ENCODE measurements at regions not wholly inside any gene's neighbourhood (a gene's known extent, or its start where the extent isn't known, plus 50 kb on each side); places are given as distances from the start of the nearest gene placed in this dataset.

GRCh38 chr2:120991441-120991840, 255.8 kb downstream of the GLI2 start:
- DNase-seq = no peak

- DNase-seq = no peak
Measured at GRCh38 chr2:120992791-120993555, 257.3 kb downstream of the GLI2 start.

DNA sequence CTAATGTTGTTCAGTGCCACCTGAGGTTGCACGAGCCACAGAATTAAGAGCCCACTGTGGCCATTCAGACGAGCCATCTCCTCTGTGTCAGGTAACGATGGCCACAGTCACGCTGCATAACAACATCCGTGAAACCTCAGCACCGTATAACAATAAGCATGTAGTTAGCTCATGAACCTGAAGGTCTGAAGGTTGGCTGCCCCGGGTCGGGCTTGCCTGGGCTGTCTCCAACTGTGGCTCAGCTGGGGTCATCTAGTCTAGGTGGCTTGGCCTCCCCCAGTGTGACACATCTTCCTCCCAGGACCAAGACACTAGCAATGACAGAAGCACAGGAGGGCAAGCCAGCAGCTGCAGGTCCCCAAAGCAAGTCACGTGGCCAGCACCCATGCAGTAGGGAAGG, 258.0 kb downstream of the GLI2 start:
- DNase-seq = no peak

DNA sequence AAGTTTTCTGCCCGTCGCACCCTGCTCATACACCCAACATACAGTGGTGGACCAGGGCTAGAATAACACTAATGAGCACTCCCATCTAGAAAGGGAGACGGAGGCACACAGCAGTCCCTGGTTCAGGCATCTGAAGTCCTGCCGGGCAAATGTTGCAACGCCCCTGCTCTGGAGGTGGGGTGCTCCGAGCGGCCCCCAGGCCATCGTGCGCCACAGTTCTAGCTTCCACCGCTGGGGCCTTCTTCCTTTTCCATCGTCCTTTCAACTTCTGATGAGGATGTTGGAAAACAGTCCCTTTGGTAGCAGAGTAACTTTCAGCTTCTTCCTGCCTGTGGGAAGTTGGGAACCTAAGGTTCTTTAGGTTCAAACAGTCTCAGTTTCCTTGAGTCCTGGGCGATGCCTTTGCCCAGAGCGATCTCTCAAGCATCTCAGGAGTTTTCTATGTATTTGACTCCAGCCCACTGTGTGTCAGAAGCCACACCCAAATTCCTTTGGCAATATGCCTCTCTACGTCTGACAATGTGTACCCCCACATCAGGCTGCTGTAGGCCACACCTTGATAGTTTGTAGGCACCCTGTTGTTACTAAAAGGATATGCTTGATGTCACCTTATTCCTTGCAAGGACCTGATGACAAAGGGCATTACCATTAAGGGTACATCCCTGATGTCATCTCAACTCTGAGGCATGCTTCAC, 258.8 kb downstream of the GLI2 start:
- no peak for DNase-seq

GRCh38 chr2:120995152-120995551, 259.5 kb downstream of the GLI2 start:
- no peak for DNase-seq

- no peak for DNase-seq
Measured at GRCh38 chr2:120995656-120996190, 260.1 kb downstream of the GLI2 start.

DNA sequence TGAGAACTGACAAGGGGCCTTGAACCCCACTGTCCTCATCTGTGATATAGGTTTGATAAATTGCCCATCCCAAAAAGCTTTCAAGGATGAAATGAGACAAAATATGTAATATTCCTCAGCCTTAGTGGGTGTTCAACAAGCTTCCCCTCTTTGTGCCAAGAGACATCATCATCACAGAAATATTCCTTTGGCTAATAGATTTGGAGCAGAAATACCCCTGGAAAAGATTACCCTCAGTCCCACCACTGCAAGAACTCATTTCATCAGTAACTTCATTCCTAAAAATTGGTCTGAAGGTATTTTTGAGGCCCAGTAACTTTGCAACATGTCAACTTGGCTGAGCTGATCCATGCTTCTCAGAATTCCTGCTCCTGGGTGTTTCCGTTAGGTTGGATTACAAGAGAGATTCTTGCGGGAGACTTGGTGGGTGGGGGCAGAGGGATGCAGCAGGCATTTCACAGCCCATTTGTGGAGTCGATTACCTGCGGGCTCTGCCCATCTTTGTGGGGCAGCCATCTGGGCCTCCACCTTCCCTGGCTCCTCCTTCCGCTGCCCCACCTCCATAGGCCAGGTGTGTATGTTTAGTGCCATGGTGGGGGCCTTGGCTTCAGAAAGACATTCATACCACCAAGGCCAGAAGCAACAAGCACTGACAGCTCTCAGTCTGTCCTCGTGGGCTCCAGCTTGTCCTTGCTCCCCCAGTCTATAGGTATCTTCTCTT, 263.9 kb downstream of the GLI2 start:
- no peak for DNase-seq

DNA sequence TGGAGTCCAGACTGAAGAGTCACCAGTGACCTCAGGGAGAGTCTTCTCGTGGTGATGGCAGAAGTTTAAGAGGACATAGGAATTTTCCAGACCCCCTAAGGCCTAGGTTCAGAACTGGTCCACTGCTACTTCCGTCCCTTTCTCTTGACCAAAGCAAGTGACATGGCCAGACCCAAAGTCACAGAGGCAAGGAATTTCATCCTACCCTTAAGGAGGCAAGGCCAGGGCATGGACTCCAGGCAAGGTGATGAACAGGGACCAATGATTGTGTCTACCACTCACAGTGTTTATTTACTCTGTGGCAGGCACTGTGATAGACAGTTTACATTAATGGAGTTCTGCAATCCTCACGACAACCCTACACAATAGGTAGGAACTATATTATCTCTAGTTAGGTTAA, 265.1 kb downstream of the GLI2 start:
- DNase-seq = no peak

DNA sequence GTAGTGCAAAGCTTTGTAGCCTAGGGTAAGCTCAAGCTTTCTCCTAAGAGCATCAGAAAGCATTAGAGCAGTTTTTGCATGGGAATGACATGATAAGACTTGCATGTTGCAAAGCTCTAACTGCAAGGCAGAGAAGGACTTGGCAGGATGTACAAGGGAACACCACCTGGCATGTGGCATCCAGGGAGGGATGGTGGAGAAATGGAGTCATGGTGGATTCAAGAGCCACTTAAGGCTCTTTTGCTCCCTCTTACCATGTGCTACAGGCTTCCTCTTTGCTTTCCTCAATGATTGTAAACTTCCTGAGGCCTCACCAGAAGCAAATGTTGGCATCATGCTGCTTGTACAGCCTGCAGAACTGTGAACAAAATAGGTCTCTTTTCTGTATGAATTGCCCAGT, 266.0 kb downstream of the GLI2 start:
- no peak for DNase-seq

- no peak for DNase-seq
Measured at GRCh38 chr2:121002597-121002996, 266.9 kb downstream of the GLI2 start.

- no peak for DNase-seq
Measured at GRCh38 chr2:121003391-121003790, 267.7 kb downstream of the GLI2 start.

- DNase-seq = no peak
Measured at GRCh38 chr2:121004359-121004758, 268.7 kb downstream of the GLI2 start.

DNA sequence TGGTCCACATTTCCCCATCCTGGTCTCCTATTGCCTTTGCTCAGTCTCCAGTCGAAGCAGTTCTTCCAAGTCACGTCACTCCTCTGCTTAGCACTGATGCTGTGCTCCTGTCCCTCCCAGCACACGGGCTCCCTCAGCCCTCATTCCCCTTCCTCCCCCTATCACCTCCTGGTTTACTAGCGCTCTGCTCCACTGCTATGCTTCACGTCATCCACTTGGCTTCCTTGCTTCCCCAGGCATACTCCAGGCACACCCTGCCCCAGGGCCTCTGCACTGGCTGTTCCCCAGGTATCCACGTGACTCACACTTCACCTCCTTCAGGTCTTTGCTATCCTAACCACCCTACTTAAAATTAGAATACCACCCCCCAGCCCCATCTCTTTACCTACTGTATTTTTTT, 269.3 kb downstream of the GLI2 start:
- DNase-seq = no peak

DNA sequence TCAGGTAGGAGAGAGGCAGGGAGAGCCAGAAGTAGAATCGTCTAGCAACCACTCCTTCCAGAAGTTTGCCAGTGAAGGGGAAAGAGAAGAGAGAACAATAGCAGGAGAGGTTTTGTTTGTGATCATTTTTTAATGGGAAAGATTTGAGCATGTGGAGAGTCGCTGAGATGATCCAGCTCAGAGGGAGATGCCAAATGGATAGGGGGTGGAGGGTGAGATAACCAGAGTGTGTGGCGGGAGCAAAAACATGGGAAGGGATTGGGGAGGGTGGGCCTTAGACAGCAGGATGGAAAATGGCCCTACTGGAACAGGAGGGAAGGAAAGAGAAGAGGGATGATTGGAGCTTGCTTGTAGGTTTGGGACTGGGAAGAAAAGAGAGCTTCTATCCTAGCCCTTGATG, 269.8 kb downstream of the GLI2 start:
- DNase-seq = no peak

GRCh38 chr2:121006743-121007489, 271.2 kb downstream of the GLI2 start:
- no peak for DNase-seq

DNA sequence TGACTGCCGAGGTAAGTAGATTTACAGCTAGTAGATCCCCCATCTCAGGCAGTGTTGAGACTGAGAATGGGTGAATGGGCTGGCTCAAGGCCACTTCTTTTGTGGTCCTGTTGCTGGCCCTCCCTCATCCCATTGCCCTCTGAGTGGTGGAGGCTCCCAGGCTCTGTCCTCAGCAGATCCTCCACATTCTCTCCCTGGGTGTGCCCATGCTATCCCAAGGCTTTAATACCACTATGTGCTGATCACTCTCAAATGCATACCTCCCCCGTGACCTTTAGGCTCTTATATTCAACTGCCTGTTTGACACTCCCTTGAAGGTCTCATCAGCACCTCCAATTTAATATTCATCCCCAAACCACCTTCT, 271.8 kb downstream of the GLI2 start:
- DNase-seq = no peak

DNA sequence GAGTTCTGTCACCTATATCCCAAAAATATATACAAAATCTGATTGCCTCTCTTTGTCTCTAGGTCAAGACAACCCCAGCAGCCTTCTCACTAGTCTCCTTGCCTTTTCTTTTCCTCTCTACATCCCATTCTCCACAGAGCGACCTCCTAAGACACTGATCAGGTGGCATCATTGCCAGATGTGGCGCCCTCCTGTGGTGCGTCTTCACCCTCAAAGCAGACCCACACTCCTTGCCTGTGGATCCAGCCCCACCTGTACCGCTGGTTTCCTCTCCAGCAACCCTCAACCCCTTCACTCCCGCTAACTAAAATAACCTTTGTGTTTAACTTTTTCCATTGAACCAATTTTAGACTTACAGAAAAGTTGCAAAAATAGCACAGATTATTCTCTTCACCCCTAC, 273.3 kb downstream of the GLI2 start:
- DNase-seq = no peak

GRCh38 chr2:121010998-121011397, 274.0 kb downstream of the TFCP2L1 start:
- no peak for DNase-seq

DNA sequence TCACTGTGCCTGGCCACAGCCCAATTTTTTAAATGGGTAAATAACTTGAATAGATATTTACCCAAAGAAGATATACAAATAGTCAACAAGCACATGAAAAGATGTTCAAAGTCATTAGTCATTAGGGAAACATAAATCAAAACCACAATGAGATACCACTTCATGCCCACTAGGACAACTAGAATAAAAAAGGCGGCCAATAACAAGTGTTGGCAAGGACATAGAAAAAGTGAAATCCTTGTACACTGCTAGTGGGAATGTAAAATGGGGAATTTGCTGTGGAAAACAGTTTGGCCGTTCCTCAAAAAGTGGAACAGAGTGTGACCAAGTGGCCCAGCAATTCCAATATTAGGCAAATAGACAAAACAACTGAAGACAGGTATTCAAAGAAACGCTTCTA, 270.1 kb downstream of the TFCP2L1 start:
- DNase-seq = no peak

DNA sequence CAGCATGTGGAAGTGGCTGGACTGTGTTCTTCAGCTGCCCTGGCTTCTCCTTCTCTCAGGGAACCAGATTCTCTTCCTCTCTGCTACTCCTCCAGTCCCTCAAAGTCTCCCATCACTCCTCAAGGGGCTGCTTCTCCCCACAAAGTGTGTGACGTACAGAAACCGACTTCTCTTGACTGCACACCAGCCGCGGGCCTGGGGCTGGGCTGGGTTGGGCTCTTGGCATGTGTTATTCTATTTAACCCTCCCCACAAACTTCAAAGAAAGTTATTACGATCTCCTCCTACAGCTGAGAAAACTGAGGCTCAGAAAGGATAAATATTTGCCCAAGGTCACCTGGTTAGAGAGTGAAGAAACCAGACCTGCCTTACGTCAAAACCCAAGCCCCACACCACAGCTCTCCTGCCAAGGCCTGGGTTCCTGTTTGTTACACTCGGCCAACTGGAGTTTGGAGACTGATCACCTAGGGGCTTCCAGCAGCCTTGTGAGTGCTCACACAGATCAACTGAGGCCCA, 269.0 kb downstream of the TFCP2L1 start:
- DNase-seq = no peak

DNA sequence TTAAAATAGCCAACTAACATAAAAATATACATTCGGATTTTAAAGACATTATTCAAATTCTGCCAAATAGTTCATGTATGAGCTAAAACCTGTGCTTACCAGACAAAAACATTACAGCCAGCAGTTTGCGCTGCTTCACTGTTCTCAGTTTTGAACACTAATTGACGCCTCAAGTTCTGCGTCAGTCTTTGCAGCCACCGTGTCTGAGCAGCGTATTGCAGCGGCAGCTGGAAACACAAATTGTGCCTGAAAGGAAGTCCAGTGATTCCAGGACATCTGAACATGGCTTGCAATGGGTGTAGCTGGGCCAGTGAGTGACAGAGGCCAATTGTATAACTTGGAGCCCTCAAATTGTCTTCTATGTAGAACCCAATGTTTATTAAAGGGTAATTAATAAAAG, 267.6 kb downstream of the TFCP2L1 start:
- no peak for DNase-seq

Data from right lung (tissue), 2 donors.